Smooth muscle cell of the brain vasculature (primary cell): ENCODE measurements at regions not wholly inside any gene's neighbourhood (a gene's known extent, or its start where the extent isn't known, plus 50 kb on each side); places are given as distances from the start of the nearest gene placed in this dataset.

Experiments
- DNase-seq: peaks from one replicate; pipeline ENCODE4 v3.0.0-alpha.2; 2012; ENCODE audit warnings: low read depth, low spot score

- no peak for DNase-seq
These were observed 97.9 kb upstream of the ZNF469 start for GRCh38 chr16:88284626-88285513.

- no peak for DNase-seq
These were observed 97.3 kb upstream of the ZNF469 start for GRCh38 chr16:88285514-88285822.

GRCh38 chr16:88286301-88286923 is 96.3 kb upstream of the ZNF469 start:
- DNase-seq = no peak

GRCh38 chr16:88287219-88287618 is 95.5 kb upstream of the ZNF469 start:
- DNase-seq = no peak

GRCh38 chr16:88288303-88288702 is 94.5 kb upstream of the ZNF469 start:
- no peak for DNase-seq

- DNase-seq = no peak
These were observed 93.8 kb upstream of the ZNF469 start for GRCh38 chr16:88289001-88289400.

GRCh38 chr16:88289561-88289960 is 93.2 kb upstream of the ZNF469 start:
- DNase-seq = no peak

- DNase-seq = no peak
These were observed 92.8 kb upstream of the ZNF469 start for GRCh38 chr16:88289968-88290401.

- no peak for DNase-seq
These were observed 91.6 kb upstream of the ZNF469 start for GRCh38 chr16:88290850-88291830.

- DNase-seq = no peak
These were observed 90.5 kb upstream of the ZNF469 start for GRCh38 chr16:88292007-88292970.

- DNase-seq = no peak
These were observed 89.7 kb upstream of the ZNF469 start for GRCh38 chr16:88293097-88293496.

- no peak for DNase-seq
These were observed 86.9 kb upstream of the ZNF469 start for GRCh38 chr16:88295671-88296436.

- DNase-seq = no peak
These were observed 86.2 kb upstream of the ZNF469 start for GRCh38 chr16:88296437-88297177.

- DNase-seq = no peak
These were observed 85.5 kb upstream of the ZNF469 start for GRCh38 chr16:88297178-88297720.

GRCh38 chr16:88298181-88298832 is 84.5 kb upstream of the ZNF469 start:
- no peak for DNase-seq

GRCh38 chr16:88298833-88299745 is 83.7 kb upstream of the ZNF469 start:
- no peak for DNase-seq

GRCh38 chr16:88299751-88300462 is 82.9 kb upstream of the ZNF469 start:
- no peak for DNase-seq
